ENCODE measurements at regions not wholly inside any gene's neighbourhood (a gene's known extent, or its start where the extent isn't known, plus 50 kb on each side); places are given as distances from the start of the nearest gene placed in this dataset.

GRCh38 chr14:50053935-50054334 lies 62.4 kb downstream of the VCPKMT start:
- no peak overlapping the region for H3K4me3 ChIP-seq
- intact Hi-C loops (cut with DNase I; ENCODE audit: low total_unique reads): no loop called here
- H3K27me3 ChIP-seq: no peaks in the 10 kb centered on the region
- no peaks in the 10 kb centered on the region for H3K9me3 ChIP-seq
- no peak overlapping the region for H3K27ac ChIP-seq
- DNase-seq: no peak
- no peaks in the 10 kb centered on the region for H3K4me1 ChIP-seq
- TF ChIP-seq CTCF (IDR thresholded peaks at IDR 0.05): no peak
- H3K36me3 ChIP-seq: no peaks in the 10 kb centered on the region

- Histone ChIP-seq H3K9me3 (no peaks in the 10 kb centered on the region), H3K27me3 (no peaks in the 10 kb centered on the region), H3K4me3 (no peak overlapping the region), H3K36me3 (no peaks in the 10 kb centered on the region), H3K27ac (no peak overlapping the region), H3K4me1 (peaks cover 0 to 12% (median 11%) of the 10 kb centered on the region in 4 donors)
- TF ChIP-seq CTCF (IDR thresholded peaks at IDR 0.05): no peak
- DNase-seq: peak in 1 of 2 donors; percentile 40
- intact Hi-C loops (cut with DNase I; ENCODE audit: low total_unique reads): no loop called here
Observed at GRCh38 chr14:50055461-50056228, 60.7 kb downstream of the VCPKMT start.

- no peak for TF ChIP-seq CTCF (IDR thresholded peaks at IDR 0.05)
- Histone ChIP-seq H3K9me3 (no peaks in the 10 kb centered on the region), H3K4me3 (no peak overlapping the region), H3K27ac (no peak overlapping the region), H3K4me1 (peaks cover 0 to 20% (median 18%) of the 10 kb centered on the region in 4 donors), H3K36me3 (no peaks in the 10 kb centered on the region), H3K27me3 (no peaks in the 10 kb centered on the region)
- DNase-seq: no peak
- intact Hi-C loops (cut with DNase I; ENCODE audit: low total_unique reads): no loop called here
Observed at GRCh38 chr14:50056435-50056834, 59.9 kb downstream of the VCPKMT start.

- no peaks in the 10 kb centered on the region for H3K27me3 ChIP-seq
- TF ChIP-seq CTCF (IDR thresholded peaks at IDR 0.05): no peak
- H3K4me1 ChIP-seq: peaks cover 6 to 29% (median 27%) of the 10 kb centered on the region in 4 donors
- no peaks in the 10 kb centered on the region for H3K36me3 ChIP-seq
- H3K27ac ChIP-seq: no peak overlapping the region
- intact Hi-C loops (cut with DNase I; ENCODE audit: low total_unique reads): no loop called here
- no peak overlapping the region for H3K4me3 ChIP-seq
- H3K9me3 ChIP-seq: no peaks in the 10 kb centered on the region
- DNase-seq: no peak
Observed at GRCh38 chr14:50057331-50057730, 59.0 kb downstream of the VCPKMT start.

- no peak overlapping the region for H3K27ac ChIP-seq
- H3K36me3 ChIP-seq: no peaks in the 10 kb centered on the region
- no peak for TF ChIP-seq CTCF (IDR thresholded peaks at IDR 0.05)
- intact Hi-C loops (cut with DNase I; ENCODE audit: low total_unique reads): no loop called here
- DNase-seq: no peak
- H3K27me3 ChIP-seq: no peaks in the 10 kb centered on the region
- no peaks in the 10 kb centered on the region for H3K9me3 ChIP-seq
- peaks cover 6 to 34% (median 31%) of the 10 kb centered on the region in 4 donors for H3K4me1 ChIP-seq
- H3K4me3 ChIP-seq: no peak overlapping the region
Observed at GRCh38 chr14:50058113-50058512, 58.3 kb downstream of the VCPKMT start.

Measured in tibial artery (tissue), 4 donors.